ENCODE measurements at regions not wholly inside any gene's neighbourhood (a gene's known extent, or its start where the extent isn't known, plus 50 kb on each side); places are given as distances from the start of the nearest gene placed in this dataset.
"Not testable (repeated sequence)": the region's sequence is repeated elsewhere in the genome, so short reads cannot be mapped to it uniquely, and the experiment has no call there.

- Histone ChIP-seq H3K79me2 (ENCODE audit: low read length) (no peaks in the 10 kb centered on the region), H3K4me3 (ENCODE audit: low read length) (no peak overlapping the region), H4K20me1 (ENCODE audit: insufficient read depth, low read depth, low read length) (no peaks in the 10 kb centered on the region), H3K4me1 (ENCODE audit: low read length) (no peaks in the 10 kb centered on the region), H3K9me2 (replicated peaks; ENCODE audit: insufficient read depth, low read length) (no peaks in the 10 kb centered on the region), H2AFZ (ENCODE audit: low read length) (no peak overlapping the region), H3K4me2 (ENCODE audit: low read depth, low read length, poor library complexity, severe bottlenecking) (no peak overlapping the region), H3K9ac (ENCODE audit: low read length) (no peak overlapping the region), H3K27ac (ENCODE audit: low read length) (no peak overlapping the region), H3K9me3 (ENCODE audit: low read length) (peaks cover 15% of the 10 kb centered on the region), H3K36me3 (ENCODE audit: insufficient read depth, low read length) (no peaks in the 10 kb centered on the region), H3K27me3 (ENCODE audit: low read length) (no peaks in the 10 kb centered on the region)
- no peak for DNase-seq
Measured at GRCh38 chr5:126027652-126028051, 395.6 kb upstream of the GRAMD2B start.

- Histone ChIP-seq H2AFZ (ENCODE audit: low read length) (no peak overlapping the region), H3K9me2 (replicated peaks; ENCODE audit: insufficient read depth, low read length) (no peaks in the 10 kb centered on the region), H3K79me2 (ENCODE audit: low read length) (no peaks in the 10 kb centered on the region), H3K4me3 (ENCODE audit: low read length) (no peak overlapping the region), H3K27ac (ENCODE audit: low read length) (no peak overlapping the region), H3K9me3 (ENCODE audit: low read length) (peaks cover 14% of the 10 kb centered on the region), H3K27me3 (ENCODE audit: low read length) (no peaks in the 10 kb centered on the region), H4K20me1 (ENCODE audit: insufficient read depth, low read depth, low read length) (no peaks in the 10 kb centered on the region), H3K9ac (ENCODE audit: low read length) (no peak overlapping the region), H3K36me3 (ENCODE audit: insufficient read depth, low read length) (no peaks in the 10 kb centered on the region), H3K4me2 (ENCODE audit: low read depth, low read length, poor library complexity, severe bottlenecking) (no peak overlapping the region), H3K4me1 (ENCODE audit: low read length) (no peaks in the 10 kb centered on the region)
- DNase-seq = no peak
Measured at GRCh38 chr5:126028336-126028735, 394.9 kb upstream of the GRAMD2B start.

- H3K9ac ChIP-seq (ENCODE audit: low read length); H3K4me2 ChIP-seq (ENCODE audit: low read depth, low read length, poor library complexity, severe bottlenecking); H3K4me3 ChIP-seq (ENCODE audit: low read length); H3K27ac ChIP-seq (ENCODE audit: low read length); H3K27me3 ChIP-seq (ENCODE audit: low read length); H3K4me1 ChIP-seq (ENCODE audit: low read length); H3K36me3 ChIP-seq (ENCODE audit: insufficient read depth, low read length); H2AFZ ChIP-seq (ENCODE audit: low read length); H3K9me2 ChIP-seq (replicated peaks; ENCODE audit: insufficient read depth, low read length); H3K79me2 ChIP-seq (ENCODE audit: low read length); H4K20me1 ChIP-seq (ENCODE audit: insufficient read depth, low read depth, low read length); DNase-seq: not testable (repeated sequence)
- H3K9me3 ChIP-seq (ENCODE audit: low read length) = peaks cover 13% of the 10 kb centered on the region
Measured at GRCh38 chr5:126029282-126029681, 393.9 kb upstream of the GRAMD2B start.

- no peak overlapping the region for H3K4me3 ChIP-seq (ENCODE audit: low read length)
Measured at GRCh38 chr5:126030698-126031097, 392.5 kb upstream of the GRAMD2B start.

GRCh38 chr5:126031989-126032716 is 391.1 kb upstream of the GRAMD2B start:
- Histone ChIP-seq H3K4me1 (ENCODE audit: low read length) (no peaks in the 10 kb centered on the region), H3K36me3 (ENCODE audit: insufficient read depth, low read length) (no peaks in the 10 kb centered on the region), H3K9ac (ENCODE audit: low read length) (no peak overlapping the region), H4K20me1 (ENCODE audit: insufficient read depth, low read depth, low read length) (no peaks in the 10 kb centered on the region), H2AFZ (ENCODE audit: low read length) (no peak overlapping the region), H3K4me3 (ENCODE audit: low read length) (no peak overlapping the region), H3K9me3 (ENCODE audit: low read length) (peaks cover 9% of the 10 kb centered on the region), H3K27me3 (ENCODE audit: low read length) (no peaks in the 10 kb centered on the region), H3K4me2 (ENCODE audit: low read depth, low read length, poor library complexity, severe bottlenecking) (no peak overlapping the region), H3K27ac (ENCODE audit: low read length) (no peak overlapping the region), H3K79me2 (ENCODE audit: low read length) (no peaks in the 10 kb centered on the region), H3K9me2 (replicated peaks; ENCODE audit: insufficient read depth, low read length) (no peaks in the 10 kb centered on the region)
- DNase-seq = no peak

More at GRCh38 chr5:126030698-126031097, 392.5 kb upstream of the GRAMD2B start:
- H3K27me3 ChIP-seq (ENCODE audit: low read length) = no peaks in the 10 kb centered on the region
- H3K36me3 ChIP-seq (ENCODE audit: insufficient read depth, low read length) = no peaks in the 10 kb centered on the region
- DNase-seq = no peak
- H3K4me2 ChIP-seq (ENCODE audit: low read depth, low read length, poor library complexity, severe bottlenecking) = no peak overlapping the region
- peaks cover 13% of the 10 kb centered on the region for H3K9me3 ChIP-seq (ENCODE audit: low read length)
- no peaks in the 10 kb centered on the region for H4K20me1 ChIP-seq (ENCODE audit: insufficient read depth, low read depth, low read length)
- H3K4me1 ChIP-seq (ENCODE audit: low read length) = no peaks in the 10 kb centered on the region
- no peak overlapping the region for H2AFZ ChIP-seq (ENCODE audit: low read length)
- no peak overlapping the region for H3K9ac ChIP-seq (ENCODE audit: low read length)
- H3K9me2 ChIP-seq (replicated peaks; ENCODE audit: insufficient read depth, low read length) = no peaks in the 10 kb centered on the region
- no peaks in the 10 kb centered on the region for H3K79me2 ChIP-seq (ENCODE audit: low read length)
- H3K27ac ChIP-seq (ENCODE audit: low read length) = no peak overlapping the region

GRCh38 chr5:126043688-126044087 is 379.5 kb upstream of the GRAMD2B start:
- H3K9ac ChIP-seq (ENCODE audit: low read length) = no peak overlapping the region
- DNase-seq = no peak
- H3K9me2 ChIP-seq (replicated peaks; ENCODE audit: insufficient read depth, low read length) = no peaks in the 10 kb centered on the region
- H3K36me3 ChIP-seq (ENCODE audit: insufficient read depth, low read length) = no peaks in the 10 kb centered on the region
- H3K27me3 ChIP-seq (ENCODE audit: low read length) = no peaks in the 10 kb centered on the region
- H3K4me2 ChIP-seq (ENCODE audit: low read depth, low read length, poor library complexity, severe bottlenecking) = no peak overlapping the region
- H3K9me3 ChIP-seq (ENCODE audit: low read length) = no peaks in the 10 kb centered on the region
- H3K27ac ChIP-seq (ENCODE audit: low read length) = no peak overlapping the region
- no peak overlapping the region for H2AFZ ChIP-seq (ENCODE audit: low read length)
- no peak overlapping the region for H3K4me3 ChIP-seq (ENCODE audit: low read length)
- H4K20me1 ChIP-seq (ENCODE audit: insufficient read depth, low read depth, low read length) = no peaks in the 10 kb centered on the region
- no peaks in the 10 kb centered on the region for H3K79me2 ChIP-seq (ENCODE audit: low read length)
- no peaks in the 10 kb centered on the region for H3K4me1 ChIP-seq (ENCODE audit: low read length)

GRCh38 chr5:126044111-126044668 is 379.0 kb upstream of the GRAMD2B start:
- Histone ChIP-seq H2AFZ (ENCODE audit: low read length) (no peak overlapping the region), H3K4me3 (ENCODE audit: low read length) (no peak overlapping the region), H3K9me2 (replicated peaks; ENCODE audit: insufficient read depth, low read length) (no peaks in the 10 kb centered on the region), H3K27me3 (ENCODE audit: low read length) (no peaks in the 10 kb centered on the region), H3K36me3 (ENCODE audit: insufficient read depth, low read length) (no peaks in the 10 kb centered on the region), H4K20me1 (ENCODE audit: insufficient read depth, low read depth, low read length) (no peaks in the 10 kb centered on the region), H3K27ac (ENCODE audit: low read length) (no peak overlapping the region), H3K9ac (ENCODE audit: low read length) (no peak overlapping the region), H3K4me1 (ENCODE audit: low read length) (no peaks in the 10 kb centered on the region), H3K9me3 (ENCODE audit: low read length) (no peaks in the 10 kb centered on the region), H3K4me2 (ENCODE audit: low read depth, low read length, poor library complexity, severe bottlenecking) (no peak overlapping the region), H3K79me2 (ENCODE audit: low read length) (no peaks in the 10 kb centered on the region)
- DNase-seq = no peak

GRCh38 chr5:126044931-126045565 is 378.2 kb upstream of the GRAMD2B start:
- Histone ChIP-seq H4K20me1 (ENCODE audit: insufficient read depth, low read depth, low read length) (no peaks in the 10 kb centered on the region), H3K27me3 (ENCODE audit: low read length) (no peaks in the 10 kb centered on the region), H3K9me3 (ENCODE audit: low read length) (no peaks in the 10 kb centered on the region), H3K4me3 (ENCODE audit: low read length) (no peak overlapping the region), H3K4me2 (ENCODE audit: low read depth, low read length, poor library complexity, severe bottlenecking) (no peak overlapping the region), H3K9me2 (replicated peaks; ENCODE audit: insufficient read depth, low read length) (no peaks in the 10 kb centered on the region), H3K79me2 (ENCODE audit: low read length) (no peaks in the 10 kb centered on the region), H3K4me1 (ENCODE audit: low read length) (no peaks in the 10 kb centered on the region), H3K36me3 (ENCODE audit: insufficient read depth, low read length) (no peaks in the 10 kb centered on the region), H2AFZ (ENCODE audit: low read length) (no peak overlapping the region), H3K9ac (ENCODE audit: low read length) (no peak overlapping the region), H3K27ac (ENCODE audit: low read length) (no peak overlapping the region)
- no peak for DNase-seq

Measured in Karpas-422 (cell line).